GM19240 (cell line): ENCODE measurements at regions not wholly inside any gene's neighbourhood (a gene's known extent, or its start where the extent isn't known, plus 50 kb on each side); places are given as distances from the start of the nearest gene placed in this dataset.
"Not testable (repeated sequence)": the region's sequence is repeated elsewhere in the genome, so short reads cannot be mapped to it uniquely, and the experiment has no call there.

ENCODE experiments used
- DNase-seq: peaks from one replicate; pipeline ENCODE4 v3.0.0; 2011; ENCODE audit warnings: low spot score; ENCODE audit not compliant: insufficient read length

DNA sequence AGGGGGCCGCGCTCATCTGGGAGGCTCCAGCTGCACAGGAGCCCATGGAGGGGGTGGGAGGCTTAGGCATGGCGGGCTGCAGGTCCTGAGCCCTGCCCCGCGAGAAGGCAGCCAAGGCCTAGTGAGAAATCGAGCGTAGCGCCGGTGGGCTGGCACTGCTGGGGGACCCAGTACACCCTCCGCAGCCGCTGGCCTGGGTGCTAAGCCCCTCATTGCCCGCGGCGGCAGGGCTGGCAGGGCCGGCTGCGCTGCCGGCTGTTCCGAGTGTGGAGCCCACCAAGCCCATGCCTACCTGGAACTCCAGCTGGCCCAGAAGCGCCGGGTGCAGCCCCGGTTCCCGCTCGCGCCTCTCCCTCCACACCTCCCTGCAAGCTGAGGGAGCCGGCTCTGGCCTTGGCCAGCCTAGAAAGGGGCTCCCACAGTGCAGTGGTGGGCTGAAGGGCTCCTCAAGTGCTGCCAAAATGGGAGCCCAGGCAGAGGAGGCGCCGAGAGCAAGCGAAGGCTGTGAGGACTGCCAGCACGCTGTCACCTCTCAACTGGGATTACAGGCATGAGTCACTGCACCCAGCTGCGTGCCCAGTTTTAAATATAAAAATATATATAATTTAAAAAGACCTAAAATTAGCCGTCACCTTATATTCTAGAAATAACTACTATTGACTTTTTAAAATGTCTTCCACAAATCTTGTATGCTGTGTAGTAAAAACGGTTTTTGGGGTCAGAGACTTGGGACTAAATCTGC is 56.9 kb upstream of the GOT2 start:
- not testable (repeated sequence) for DNase-seq

DNA sequence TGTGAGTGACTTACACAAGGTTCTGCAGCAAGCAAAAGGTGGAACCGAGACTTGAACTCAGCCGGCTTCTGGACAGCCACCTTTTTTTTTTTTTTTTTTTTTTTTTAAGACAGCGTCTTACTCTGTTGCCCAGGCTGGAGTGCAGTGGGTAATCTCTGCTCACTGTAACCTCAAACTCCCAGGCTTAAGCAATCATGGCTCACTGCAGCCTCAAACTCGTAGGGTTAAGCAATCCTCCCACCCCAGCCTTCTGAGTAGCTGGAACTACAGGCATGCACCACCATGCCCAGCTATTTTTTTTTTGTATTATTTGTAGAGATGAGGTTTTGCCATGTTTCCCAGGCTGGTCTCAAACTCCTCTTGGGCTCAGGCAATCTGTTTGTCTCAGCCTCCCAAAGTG is 55.2 kb upstream of the GOT2 start:
- DNase-seq: no peak
